ENCODE measurements at regions not wholly inside any gene's neighbourhood (a gene's known extent, or its start where the extent isn't known, plus 50 kb on each side); places are given as distances from the start of the nearest gene placed in this dataset.

DNA sequence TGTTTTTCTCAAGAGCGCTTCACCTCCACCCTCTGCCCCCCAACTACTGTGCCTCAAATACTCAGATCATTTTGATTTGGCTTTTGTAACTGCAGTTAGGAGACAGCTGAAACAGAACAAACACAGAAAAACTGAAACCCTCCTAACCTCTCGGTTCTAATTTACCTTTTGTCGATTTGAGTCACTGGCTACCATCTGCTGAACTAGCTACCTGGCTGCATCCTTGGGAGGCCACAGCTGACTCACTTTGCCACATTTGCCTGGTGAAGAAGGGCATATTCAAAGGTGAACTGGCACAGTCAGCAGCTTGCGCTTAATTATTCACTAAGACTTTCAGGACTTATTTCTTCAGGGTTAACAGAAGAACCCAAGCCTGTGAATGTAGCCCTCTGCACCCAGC is 117.7 kb downstream of the FOXB1 start:
- TF ChIP-seq EZH2phosphoT487 (IDR thresholded peaks at IDR 0.05; ENCODE audit: borderline replicate concordance) (no peak), RAD21 (IDR thresholded peaks at IDR 0.05; ENCODE audit: low read depth) (no peak), POLR2AphosphoS5 (IDR thresholded peaks at IDR 0.05; ENCODE audit: low read depth, low read length) (no peak), EZH2 (IDR thresholded peaks at IDR 0.05) (no peak), CBX3 (IDR thresholded peaks at IDR 0.05; ENCODE audit: low read depth) (no peak), ZNF274 (IDR thresholded peaks at IDR 0.05; ENCODE audit: low read depth, low read length) (no peak), POLR2A (IDR thresholded peaks at IDR 0.05; ENCODE audit: borderline replicate concordance, extremely low read depth, insufficient read depth, insufficient read length) (no peak)
- TF ChIP-seq, protein P1, sequence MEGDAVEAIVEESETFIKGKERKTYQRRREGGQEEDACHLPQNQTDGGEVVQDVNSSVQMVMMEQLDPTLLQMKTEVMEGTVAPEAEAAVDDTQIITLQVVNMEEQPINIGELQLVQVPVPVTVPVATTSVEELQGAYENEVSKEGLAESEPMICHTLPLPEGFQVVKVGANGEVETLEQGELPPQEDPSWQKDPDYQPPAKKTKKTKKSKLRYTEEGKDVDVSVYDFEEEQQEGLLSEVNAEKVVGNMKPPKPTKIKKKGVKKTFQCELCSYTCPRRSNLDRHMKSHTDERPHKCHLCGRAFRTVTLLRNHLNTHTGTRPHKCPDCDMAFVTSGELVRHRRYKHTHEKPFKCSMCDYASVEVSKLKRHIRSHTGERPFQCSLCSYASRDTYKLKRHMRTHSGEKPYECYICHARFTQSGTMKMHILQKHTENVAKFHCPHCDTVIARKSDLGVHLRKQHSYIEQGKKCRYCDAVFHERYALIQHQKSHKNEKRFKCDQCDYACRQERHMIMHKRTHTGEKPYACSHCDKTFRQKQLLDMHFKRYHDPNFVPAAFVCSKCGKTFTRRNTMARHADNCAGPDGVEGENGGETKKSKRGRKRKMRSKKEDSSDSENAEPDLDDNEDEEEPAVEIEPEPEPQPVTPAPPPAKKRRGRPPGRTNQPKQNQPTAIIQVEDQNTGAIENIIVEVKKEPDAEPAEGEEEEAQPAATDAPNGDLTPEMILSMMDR (IDR thresholded peaks at IDR 0.05 in 2 of 3, conservative IDR thresholded peaks at IDR 0.05 in 1 of 3; ENCODE audit: borderline replicate concordance in 1 of 3, insufficient read depth in 1 of 3, low read depth in 2 of 3, low read length in 2 of 3): no peak
- TF ChIP-seq, protein P2, sequence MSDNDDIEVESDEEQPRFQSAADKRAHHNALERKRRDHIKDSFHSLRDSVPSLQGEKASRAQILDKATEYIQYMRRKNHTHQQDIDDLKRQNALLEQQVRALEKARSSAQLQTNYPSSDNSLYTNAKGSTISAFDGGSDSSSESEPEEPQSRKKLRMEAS (IDR thresholded peaks at IDR 0.05): no peak

Data from HCT116 (cell line).